ENCODE measurements at regions not wholly inside any gene's neighbourhood (a gene's known extent, or its start where the extent isn't known, plus 50 kb on each side); places are given as distances from the start of the nearest gene placed in this dataset.

- H3K14ac ChIP-seq (ENCODE audit: insufficient read depth, low read length): no peak overlapping the region
- H3K23ac ChIP-seq (ENCODE audit: insufficient read length, low read depth, low read length): no peak overlapping the region
- H3K4me1 Mint-ChIP-seq: peaks cover 15 to 17% of the 10 kb centered on the region in 2 experiments
- no peak overlapping the region for H3K4ac ChIP-seq (ENCODE audit: low read depth, low read length)
- no peak overlapping the region for H4K8ac ChIP-seq (replicated peaks; ENCODE audit: insufficient read length, low read depth, low read length)
- no CpG with 5 or more reads among the region's 4 CpGs for WGBS (ENCODE audit: extremely low coverage, insufficient read length, low lambda C conversion rate)
- no peak overlapping the region for H2BK5ac ChIP-seq (ENCODE audit: insufficient read length, low read length)
- H3K4me1 ChIP-seq (ENCODE audit: insufficient read depth, low read length): peaks cover 4% of the 10 kb centered on the region; the same call in 1 of the 2 replicates
- TF ChIP-seq, protein P1, sequence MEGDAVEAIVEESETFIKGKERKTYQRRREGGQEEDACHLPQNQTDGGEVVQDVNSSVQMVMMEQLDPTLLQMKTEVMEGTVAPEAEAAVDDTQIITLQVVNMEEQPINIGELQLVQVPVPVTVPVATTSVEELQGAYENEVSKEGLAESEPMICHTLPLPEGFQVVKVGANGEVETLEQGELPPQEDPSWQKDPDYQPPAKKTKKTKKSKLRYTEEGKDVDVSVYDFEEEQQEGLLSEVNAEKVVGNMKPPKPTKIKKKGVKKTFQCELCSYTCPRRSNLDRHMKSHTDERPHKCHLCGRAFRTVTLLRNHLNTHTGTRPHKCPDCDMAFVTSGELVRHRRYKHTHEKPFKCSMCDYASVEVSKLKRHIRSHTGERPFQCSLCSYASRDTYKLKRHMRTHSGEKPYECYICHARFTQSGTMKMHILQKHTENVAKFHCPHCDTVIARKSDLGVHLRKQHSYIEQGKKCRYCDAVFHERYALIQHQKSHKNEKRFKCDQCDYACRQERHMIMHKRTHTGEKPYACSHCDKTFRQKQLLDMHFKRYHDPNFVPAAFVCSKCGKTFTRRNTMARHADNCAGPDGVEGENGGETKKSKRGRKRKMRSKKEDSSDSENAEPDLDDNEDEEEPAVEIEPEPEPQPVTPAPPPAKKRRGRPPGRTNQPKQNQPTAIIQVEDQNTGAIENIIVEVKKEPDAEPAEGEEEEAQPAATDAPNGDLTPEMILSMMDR (conservative IDR thresholded peaks at IDR 0.05): no peak
- DNase-seq: no peak
- H3K79me2 ChIP-seq (ENCODE audit: insufficient read depth, low read length): no peaks in the 10 kb centered on the region
- H3K23me2 ChIP-seq (ENCODE audit: insufficient read length, low read depth, low read length, poor library complexity, severe bottlenecking): no peaks in the 10 kb centered on the region
- no peak overlapping the region for H3K27ac Mint-ChIP-seq
- no peak overlapping the region for H2BK20ac ChIP-seq (ENCODE audit: low read depth, low read length, poor library complexity, severe bottlenecking)
- no peaks in the 10 kb centered on the region for H4K20me1 ChIP-seq (ENCODE audit: control insufficient read depth, insufficient read depth, insufficient read length)
- no peak overlapping the region for H3K4me2 ChIP-seq (ENCODE audit: insufficient read depth, insufficient read length, low read length)
- no peaks in the 10 kb centered on the region for H3K27me3 Mint-ChIP-seq (ENCODE audit: low read depth)
- no peak overlapping the region for H3T11ph ChIP-seq (ENCODE audit: low read length)
- no peak overlapping the region for H2BK120ac ChIP-seq (ENCODE audit: low read depth, low read length, poor library complexity, severe bottlenecking)
- no peak overlapping the region for H3K9ac ChIP-seq (ENCODE audit: extremely low read depth, insufficient read length, low read length)
- H3K36me3 Mint-ChIP-seq (ENCODE audit: insufficient read depth in 1 of 3, low read depth in 3 of 3): no peaks in the 10 kb centered on the region
- H3K27me3 ChIP-seq (ENCODE audit: insufficient read depth, low read length): no peaks in the 10 kb centered on the region
- no peaks in the 10 kb centered on the region for H3K9me3 ChIP-seq (ENCODE audit: control insufficient read depth, low read depth, low read length)
- no peak overlapping the region for H3K4me3 Mint-ChIP-seq
- no peaks in the 10 kb centered on the region for H3K79me1 ChIP-seq (ENCODE audit: insufficient read depth, low read depth, low read length, poor library complexity, severe bottlenecking)
- H2BK12ac ChIP-seq (ENCODE audit: insufficient read length, low read depth, low read length): no peak overlapping the region
- no peak overlapping the region for H2BK15ac ChIP-seq (ENCODE audit: low read depth, low read length)
- no peaks in the 10 kb centered on the region for H3K9me3 Mint-ChIP-seq
- no peak overlapping the region for H4K91ac ChIP-seq (ENCODE audit: insufficient read length, low read depth, low read length)
- no peak overlapping the region for H2AK5ac ChIP-seq (ENCODE audit: insufficient read length, low read length)
- no peak overlapping the region for H3K56ac ChIP-seq (ENCODE audit: insufficient read length, low read depth, low read length)
- H3K27ac ChIP-seq (ENCODE audit: insufficient read length, low read depth, low read length): no peak overlapping the region
- H3K18ac ChIP-seq (ENCODE audit: insufficient read length, low read depth, low read length): no peak overlapping the region
- H2AFZ ChIP-seq (ENCODE audit: low read length): no peak overlapping the region
- no peak overlapping the region for H4K5ac ChIP-seq (ENCODE audit: insufficient read length, low read depth, low read length)
These were observed 171.2 kb upstream of the DMAC1 start for GRCh38 chr9:7970681-7971330.

Data from H9 (cell line).